H1 (cell line): ENCODE measurements at regions not wholly inside any gene's neighbourhood (a gene's known extent, or its start where the extent isn't known, plus 50 kb on each side); places are given as distances from the start of the nearest gene placed in this dataset.

Experiments
- CTCF ChIA-PET: fragments of 300-600 bp; sonication (Branson Sonifier 250); formaldehyde crosslinking; loops from one replicate; lab custom pipeline; 2021; ENCODE audit not compliant: partially characterized antibody; lab: Charles Lee
- POLR2A ChIA-PET: fragments of 300-600 bp; sonication (Branson Sonifier 250); formaldehyde crosslinking; loops from one replicate; lab custom pipeline; 2021; ENCODE audit warnings: inconsistent platforms; ENCODE audit not compliant: partially characterized antibody; lab: Charles Lee
- DNase-seq, 2 experiments: peaks; one replicate each; pipeline versions ENCODE4 v3.0.0 to v3.0.0-alpha.2; 2010 to 2022; ENCODE audit warnings: low spot score in 2 of 2, low read depth in 1 of 2, mixed read lengths in 1 of 2
- FAIRE-seq: peaks from 2 replicates; lab custom pipeline; 2011; peaks lifted over from hg19 to GRCh38; lab: Jason Lieb, UNC
- H2AFZ ChIP-seq: 2 replicates; pipeline ENCODE4 v1.8.1; 2012; ENCODE audit warnings: low read length, inconsistent platforms
- H2AK5ac ChIP-seq: 2 replicates; pipeline ENCODE4 v1.6.1; 2013; ENCODE audit warnings: low read depth, low read length
- H2BK120ac ChIP-seq: replicated peaks from 2 replicates; pipeline ENCODE3; 2013; ENCODE audit warnings: low read depth, low read length, inconsistent platforms
- H2BK12ac ChIP-seq: 2 replicates; pipeline ENCODE4 v1.6.1; 2013; ENCODE audit warnings: low read depth, low read length
- H2BK15ac ChIP-seq: 2 replicates; pipeline ENCODE4 v1.6.1; 2013; ENCODE audit warnings: low read length
- H2BK20ac ChIP-seq: 2 replicates; pipeline ENCODE4 v1.6.1; 2013; ENCODE audit warnings: low read length
- H2BK5ac ChIP-seq: 2 replicates; pipeline ENCODE4 v1.6.1; 2013; ENCODE audit warnings: low read depth, low read length
- H3K14ac ChIP-seq: 2 replicates; pipeline ENCODE4 v1.6.1; 2013; ENCODE audit warnings: inconsistent platforms; ENCODE audit not compliant: insufficient read length
- H3K18ac ChIP-seq: 2 replicates; pipeline ENCODE4 v1.6.1; 2013; ENCODE audit warnings: low read length; ENCODE audit errors: extremely low read depth
- H3K23ac ChIP-seq: 2 replicates; pipeline ENCODE4 v1.6.1; 2013; ENCODE audit warnings: inconsistent platforms; ENCODE audit not compliant: insufficient read length
- H3K23me2 ChIP-seq: 2 replicates; pipeline ENCODE4 v1.6.1; 2013; ENCODE audit warnings: low read depth, low read length
- H3K27ac ChIP-seq: 2 replicates; pipeline ENCODE4 v1.6.1; 2011; ENCODE audit warnings: low read depth, low read length, inconsistent platforms
- H3K27me3 ChIP-seq, 4 experiments: replicated peaks in 1 of 4; 1 replicate in 1 of 4; 2 replicates in 3 of 4; pipeline versions ENCODE4 v1.6.1 to v1.8.1; 2011 to 2013; ENCODE audit warnings: low read length in 3 of 4, mild to moderate bottlenecking in 3 of 4, inconsistent platforms in 2 of 4, mixed read lengths in 2 of 4, moderate library complexity in 1 of 4; ENCODE audit not compliant: control insufficient read depth in 3 of 4, insufficient read depth in 3 of 4; ENCODE audit errors: extremely low read depth in 1 of 4
- H3K36me3 ChIP-seq, 4 experiments: 2 replicates each; pipeline versions ENCODE4 v1.6.1 to v1.8.1; 2011 to 2013; ENCODE audit warnings: mild to moderate bottlenecking in 4 of 4, low read length in 3 of 4, moderate library complexity in 2 of 4, control low read depth in 1 of 4, inconsistent platforms in 1 of 4; ENCODE audit not compliant: insufficient read depth in 4 of 4, control insufficient read depth in 2 of 4
- H3K4ac ChIP-seq: replicated peaks from 2 replicates; pipeline ENCODE3; 2013; ENCODE audit warnings: low read length, low read depth, mixed read lengths, inconsistent platforms; ENCODE audit not compliant: insufficient read length
- H3K4me1 ChIP-seq, 4 experiments: replicated peaks in 1 of 4; 1 replicate in 1 of 4; 2 replicates in 3 of 4; pipeline versions ENCODE4 v1.6.1 to v1.8.1; 2011 to 2013; ENCODE audit warnings: low read length in 3 of 4, inconsistent platforms in 2 of 4, mixed read lengths in 1 of 4; ENCODE audit not compliant: insufficient read depth in 4 of 4, control insufficient read depth in 3 of 4
- H3K4me2 ChIP-seq, 2 experiments: 2 replicates each; pipeline versions ENCODE4 v1.6.1 to v1.8.1; 2011 to 2013; ENCODE audit warnings: low read depth in 2 of 2, low read length in 2 of 2, control low read depth in 1 of 2, inconsistent platforms in 1 of 2, mild to moderate bottlenecking in 1 of 2; ENCODE audit not compliant: insufficient read depth in 1 of 2
- H3K4me3 ChIP-seq, 4 experiments: fragments of 200-600, 300-600 bp in 1 of 4; sonication (generic), shearing (Covaris generic), sonication (Bioruptor Twin) in 1 of 4; 2 replicates each; pipeline versions ENCODE4 v1.5.1 to v1.8.1; 2011 to 2016; ENCODE audit warnings: low read length in 4 of 4, low read depth in 3 of 4, control low read depth in 2 of 4, inconsistent platforms in 2 of 4, mild to moderate bottlenecking in 2 of 4, mixed read lengths in 1 of 4, moderate library complexity in 1 of 4; ENCODE audit not compliant: insufficient read depth in 2 of 4; ENCODE audit errors: extremely low read depth in 1 of 4
- H3K56ac ChIP-seq: replicated peaks from 2 replicates; pipeline ENCODE3; 2013; ENCODE audit warnings: low read depth, mild to moderate bottlenecking, mixed read lengths, low read length, inconsistent platforms; ENCODE audit not compliant: insufficient read length
- H3K79me1 ChIP-seq: 2 replicates; pipeline ENCODE4 v1.6.1; 2013; ENCODE audit warnings: low read depth, low read length, control low read depth
- H3K79me2 ChIP-seq, 2 experiments: 2 replicates each; pipeline versions ENCODE4 v1.6.1 to v1.8.1; 2012 to 2013; ENCODE audit warnings: low read length in 2 of 2, mild to moderate bottlenecking in 2 of 2, inconsistent platforms in 1 of 2; ENCODE audit not compliant: insufficient read depth in 2 of 2, control insufficient read depth in 1 of 2
- H3K9ac ChIP-seq, 4 experiments: replicated peaks in 1 of 4; 1 replicate in 1 of 4; 2 replicates in 3 of 4; pipeline versions ENCODE4 v1.6.1 to v1.8.1; 2011 to 2013; ENCODE audit warnings: low read depth in 3 of 4, low read length in 3 of 4, control low read depth in 2 of 4, mild to moderate bottlenecking in 2 of 4, moderate library complexity in 2 of 4, inconsistent platforms in 1 of 4; ENCODE audit errors: extremely low read depth in 1 of 4
- H3K9me3 ChIP-seq, 2 experiments: 2 replicates each; pipeline versions ENCODE4 v1.6.1 to v1.8.1; 2012 to 2013; ENCODE audit warnings: mild to moderate bottlenecking in 2 of 2, moderate library complexity in 2 of 2, control low read depth in 1 of 2, inconsistent platforms in 1 of 2, low read depth in 1 of 2, low read length in 1 of 2, mixed read lengths in 1 of 2; ENCODE audit not compliant: insufficient read depth in 2 of 2
- H4K20me1 ChIP-seq, 2 experiments: replicated peaks in 1 of 2; 2 replicates each; pipeline versions ENCODE3 to v1.8.1; 2011 to 2013; ENCODE audit warnings: inconsistent platforms in 2 of 2, low read length in 2 of 2, mild to moderate bottlenecking in 1 of 2; ENCODE audit not compliant: insufficient read depth in 2 of 2, control insufficient read depth in 1 of 2
- H4K5ac ChIP-seq: 2 replicates; pipeline ENCODE4 v1.6.1; 2013; ENCODE audit warnings: low read length, low read depth, mixed read lengths, inconsistent platforms; ENCODE audit not compliant: insufficient read length
- H4K8ac ChIP-seq: 2 replicates; pipeline ENCODE4 v1.8.0; 2013; ENCODE audit warnings: mild to moderate bottlenecking, moderate library complexity, low read length, inconsistent platforms; ENCODE audit not compliant: insufficient read depth; ENCODE audit errors: extremely low read depth
- H4K91ac ChIP-seq: replicated peaks from 2 replicates; pipeline ENCODE3; 2013; ENCODE audit warnings: low read length, mixed read lengths, inconsistent platforms; ENCODE audit not compliant: insufficient read length
- E2F6 ChIP-seq: IDR thresholded peaks from 2 replicates; pipeline ENCODE4 v1.6.1; 2012; ENCODE audit warnings: inconsistent platforms
- WGBS, 2 experiments: shearing (Covaris generic) in 1 of 2; methylation state at CpG; one replicate each; pipeline versions ENCODE4 v1.1.6 to v1.1.7; 2013 to 2015; ENCODE audit warnings: low lambda C conversion rate in 2 of 2, mixed read lengths in 2 of 2, inconsistent platforms in 1 of 2, low coverage in 1 of 2, missing lambda C conversion rate in 1 of 2; ENCODE audit not compliant: insufficient replicate concordance in 2 of 2, insufficient coverage in 1 of 2, insufficient read length in 1 of 2; ENCODE audit errors: extremely low coverage in 1 of 2, missing lambda C conversion rate in 1 of 2; 5-methylcytosine and 5-hydroxymethylcytosine counted together

GRCh38 chr2:67671464-67672450 lies 274.6 kb downstream of the ETAA1 start:
- Histone ChIP-seq H3K18ac (no peak overlapping the region), H2BK15ac (no peak overlapping the region), H3K27me3 (no peaks in the 10 kb centered on the region), H3K36me3 (no peaks in the 10 kb centered on the region), H3K79me2 (0 out of 4 replicates have a peak, but pooled peaks cover 0 to 3% of the 10 kb centered on the region in 2 experiments), H3K9ac (no peak overlapping the region; a peak in 1 of 7 replicates), H3K56ac (peak overlapping the region; percentile 99), H3K79me1 (no peaks in the 10 kb centered on the region), H4K20me1 (peaks cover 0 to 12% of the 10 kb centered on the region in 2 experiments), H2BK5ac (0 out of 2 replicates have a peak overlapping the region, but pooled peaks have one; percentile 8), H2AFZ (no peak overlapping the region), H4K91ac (peak overlapping the region; percentile 72), H4K5ac (no peak overlapping the region), H3K27ac (no peak overlapping the region), H3K14ac (peak overlapping the region; percentile 63), H3K23me2 (peaks cover 13% of the 10 kb centered on the region; the same call in 1 of the 2 replicates), H2BK20ac (no peak overlapping the region), H4K8ac (no peak overlapping the region), H2AK5ac (peak overlapping the region; percentile 32; the same call in 1 of the 2 replicates), H3K23ac (peak overlapping the region; percentile 38), H3K4me1 (no peaks in the 10 kb centered on the region), H3K4me3 (no peak overlapping the region), H3K4ac (peak overlapping the region; percentile 72), H3K9me3 (no peaks in the 10 kb centered on the region), H2BK120ac (no peak overlapping the region), H2BK12ac (0 out of 2 replicates have a peak overlapping the region, but pooled peaks have one; percentile 5), H3K4me2 (no peak overlapping the region)
- ChIA-PET CTCF (no interaction called here), POLR2A (no interaction called here)
- WGBS, 2 experiments: 80 to 100% methylated on average over 1 to 10 of the region's 10 CpGs
- FAIRE-seq: peak; percentile 28
- no peak for DNase-seq
- TF ChIP-seq E2F6: no peak
